ENCODE measurements at regions not wholly inside any gene's neighbourhood (a gene's known extent, or its start where the extent isn't known, plus 50 kb on each side); places are given as distances from the start of the nearest gene placed in this dataset.

GRCh38 chr3:71907996-71908395 lies 123.0 kb upstream of the PROK2 start (continued):
- TF ChIP-seq ZBTB33 (IDR thresholded peaks at IDR 0.05; ENCODE audit: borderline replicate concordance, low read depth) (no peak), TAF1 (IDR thresholded peaks at IDR 0.05; ENCODE audit: borderline replicate concordance, low read depth, low read length) (no peak), CHD2 (IDR thresholded peaks at IDR 0.05; ENCODE audit: low read length, partially characterized antibody) (peak; percentile 25), SMC3 (IDR thresholded peaks at IDR 0.05; ENCODE audit: low read depth, low read length) (no peak), REST (IDR thresholded peaks at IDR 0.05; ENCODE audit: low read depth, low read length) (no peak), PBX3 (IDR thresholded peaks at IDR 0.05) (no peak), EP300 (IDR thresholded peaks at IDR 0.05; ENCODE audit: borderline replicate concordance in 1 of 2, low read depth in 1 of 2, low read length in 1 of 2) (peak in 1 of 2 experiments; percentile 59; a peak in 1 of 4 replicates), NFIC (IDR thresholded peaks at IDR 0.05; ENCODE audit: borderline replicate concordance) (no peak)

GRCh38 chr3:71906976-71907375 lies 122.0 kb upstream of the PROK2 start:
- H3K9ac ChIP-seq = no peak overlapping the region
- WGBS (ENCODE audit: low lambda C conversion rate) = 68% methylated on average over 3 of the region's 3 CpGs
- POLR2A ChIA-PET = no interaction called here
- no peaks in the 10 kb centered on the region for H3K9me2 ChIP-seq
- H3K27ac ChIP-seq (ENCODE audit: low read depth in 2 of 2, low read length in 1 of 2) = no peak overlapping the region
- CTCF ChIA-PET = interaction anchor here (0.6 to 1.5 kb wide), 3 partner anchors 32 to 177 kb away, joined by 3 to 5 read pairs (median 3); no protein-coding TSS in a partner anchor
- H3K4me1 ChIP-seq (ENCODE audit: control insufficient read depth in 1 of 2, insufficient read depth in 2 of 2, low read depth in 1 of 2, low read length in 1 of 2) = peaks cover 0 to 16% of the 10 kb centered on the region in 2 experiments; a peak in 1 of 4 replicates
- no peaks in the 10 kb centered on the region for H3K9me3 ChIP-seq
- no peaks in the 10 kb centered on the region for H3F3A ChIP-seq (replicated peaks; ENCODE audit: insufficient read depth)
- no peak overlapping the region for H3K4me3 ChIP-seq (ENCODE audit: low read depth in 2 of 2, low read length in 1 of 2)
- H3K36me3 ChIP-seq (replicated peaks in 1 of 2; ENCODE audit: control insufficient read depth in 1 of 2, insufficient read depth in 2 of 2, low read length in 1 of 2) = no peaks in the 10 kb centered on the region
- no peaks in the 10 kb centered on the region for H3K27me3 ChIP-seq (ENCODE audit: insufficient read depth)
- H3K79me2 ChIP-seq (ENCODE audit: insufficient read depth) = no peaks in the 10 kb centered on the region
- no peak overlapping the region for H2AFZ ChIP-seq (ENCODE audit: low read depth)
- H4K20me1 ChIP-seq (ENCODE audit: insufficient read depth) = no peaks in the 10 kb centered on the region
- no peak for DNase-seq
- H3K4me2 ChIP-seq = no peak overlapping the region
- TF ChIP-seq TCF12 (IDR thresholded peaks at IDR 0.05) (no peak), FOSL2 (IDR thresholded peaks at IDR 0.05; ENCODE audit: borderline replicate concordance, low read depth) (no peak), USF2 (IDR thresholded peaks at IDR 0.05; ENCODE audit: borderline replicate concordance, low read depth, low read length) (no peak), EP300 (IDR thresholded peaks at IDR 0.05; ENCODE audit: borderline replicate concordance in 1 of 2, low read depth in 1 of 2, low read length in 1 of 2) (no peak), POLR2AphosphoS5 (IDR thresholded peaks at IDR 0.05; ENCODE audit: low read depth, low read length) (no peak), ZBTB33 (IDR thresholded peaks at IDR 0.05; ENCODE audit: borderline replicate concordance, low read depth) (no peak), EZH2phosphoT487 (IDR thresholded peaks at IDR 0.05; ENCODE audit: borderline replicate concordance, low read depth) (no peak), CTCF (IDR thresholded peaks at IDR 0.05) (no peak), RCOR1 (IDR thresholded peaks at IDR 0.05; ENCODE audit: low read length) (no peak), ELF1 (IDR thresholded peaks at IDR 0.05) (no peak), USF1 (IDR thresholded peaks at IDR 0.05; ENCODE audit: borderline replicate concordance, low read depth) (no peak), MXI1 (IDR thresholded peaks at IDR 0.05; ENCODE audit: low read depth, low read length) (no peak)
